NCI-H524 (cell line): ENCODE measurements at regions not wholly inside any gene's neighbourhood (a gene's known extent, or its start where the extent isn't known, plus 50 kb on each side); places are given as distances from the start of the nearest gene placed in this dataset.
A peak's percentile ranks its signal among the peaks of the same experiment; 100 is the strongest.
"Not testable (repeated sequence)": the region's sequence is repeated elsewhere in the genome, so short reads cannot be mapped to it uniquely, and the experiment has no call there.

Source experiments
- DNase-seq, 2 experiments: peaks; one replicate each; lab custom pipeline; 2025; lab: John Stamatoyannopoulos, UW

DNA sequence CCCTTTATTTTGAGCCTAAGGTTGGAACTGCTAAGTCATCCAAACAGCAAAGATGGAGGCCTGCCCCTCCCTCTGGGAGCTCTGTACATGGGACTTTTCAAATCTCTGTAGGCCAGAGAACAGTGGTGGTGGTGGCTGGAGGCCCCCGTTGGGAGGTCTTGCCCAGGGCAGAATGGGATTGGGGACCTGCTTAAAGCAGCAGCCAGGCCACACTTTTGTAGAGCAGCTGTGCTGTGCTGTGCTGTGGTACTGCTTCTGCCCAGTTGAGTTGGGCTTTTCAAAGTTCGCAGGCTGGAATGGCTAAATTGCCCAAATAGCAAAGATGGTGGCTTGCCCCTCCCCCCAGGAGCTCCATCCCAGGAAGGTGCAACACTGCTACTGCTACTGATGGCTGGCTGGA lies 147.5 kb upstream of the TACR3 start:
- no peak for DNase-seq

DNA sequence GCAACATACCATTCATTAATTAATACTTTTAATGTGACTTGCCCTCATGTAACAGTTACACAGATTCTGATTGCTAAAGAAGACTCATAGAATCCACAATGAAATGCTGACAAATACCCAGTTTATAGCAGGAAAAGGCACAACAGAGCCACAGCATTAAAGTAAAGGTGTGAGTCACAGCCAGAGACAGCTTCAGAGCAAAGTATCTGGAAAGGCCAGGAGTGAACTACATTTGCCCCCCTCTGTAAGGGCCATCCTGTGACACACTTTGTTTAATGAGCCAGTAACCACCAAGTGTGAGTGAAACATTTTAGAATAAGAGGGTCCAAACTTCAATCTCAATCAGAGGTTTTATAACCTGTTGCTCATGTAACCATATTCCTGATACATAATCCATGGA lies 133.8 kb upstream of the TACR3 start:
- no peak for DNase-seq

DNA sequence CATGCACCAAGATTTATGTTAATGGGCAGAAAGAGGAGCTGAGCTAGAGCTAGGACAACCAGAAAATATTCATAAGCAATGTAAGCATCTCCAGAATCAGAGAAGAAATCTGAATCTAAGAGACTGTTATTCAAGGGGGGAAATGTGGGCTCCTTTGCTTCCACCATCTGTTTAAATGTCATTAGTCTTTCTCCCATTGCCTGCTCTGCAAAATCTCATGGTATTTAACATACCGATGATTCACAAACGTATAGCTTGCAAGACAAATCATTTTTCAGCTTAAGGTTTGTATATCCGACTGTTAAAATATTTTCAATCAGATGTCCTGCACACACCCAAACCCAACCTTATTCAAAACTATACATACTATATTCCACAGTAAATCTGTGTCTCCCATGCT lies 133.4 kb upstream of the TACR3 start:
- DNase-seq: no peak

DNA sequence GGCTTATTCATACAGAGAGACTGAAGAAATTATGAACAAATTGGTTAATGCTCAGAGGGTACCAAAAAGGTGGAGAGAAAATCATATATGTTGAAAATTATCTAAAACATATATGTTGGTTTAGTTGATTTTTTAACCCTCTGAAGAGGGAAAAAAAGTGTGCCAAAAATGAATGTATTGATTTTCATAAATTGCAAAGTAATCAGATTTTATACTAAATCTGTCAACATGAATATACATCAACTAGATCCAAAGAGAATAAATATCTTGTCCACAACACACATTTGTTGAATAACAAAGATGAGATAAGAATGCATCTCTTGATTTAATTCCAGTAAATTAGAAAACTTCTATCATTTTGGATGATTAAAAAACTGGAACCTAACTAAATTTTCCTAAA lies 125.3 kb upstream of the TACR3 start:
- no peak for DNase-seq

DNA sequence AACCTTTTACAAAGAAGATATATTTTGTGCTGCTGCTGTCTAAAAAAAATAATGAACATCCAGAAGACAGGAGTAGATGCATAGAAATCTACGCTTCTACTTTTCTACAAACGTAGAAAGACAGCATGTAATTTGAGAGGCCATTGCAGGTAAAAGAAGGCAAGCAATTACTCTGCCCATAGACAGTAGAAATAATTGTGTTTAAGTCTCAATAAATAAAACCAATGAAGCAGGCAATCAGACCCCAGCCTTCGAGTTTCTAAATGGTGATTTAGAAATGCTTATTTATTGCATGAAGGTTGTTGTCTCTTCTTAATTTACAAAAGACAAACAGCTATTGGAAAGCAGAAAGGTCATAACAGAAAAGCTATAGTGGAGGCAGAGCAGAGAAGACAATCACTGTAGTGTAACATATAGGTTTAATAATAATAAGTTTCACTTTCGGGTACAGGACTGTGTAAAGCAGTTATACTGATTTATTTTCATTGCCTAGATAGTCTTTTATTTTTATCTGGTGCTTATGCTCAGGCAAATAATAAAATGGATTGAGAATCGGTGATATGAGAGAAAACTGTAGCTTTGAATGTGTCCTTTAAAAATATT lies 123.0 kb upstream of the TACR3 start:
- no peak for DNase-seq

DNA sequence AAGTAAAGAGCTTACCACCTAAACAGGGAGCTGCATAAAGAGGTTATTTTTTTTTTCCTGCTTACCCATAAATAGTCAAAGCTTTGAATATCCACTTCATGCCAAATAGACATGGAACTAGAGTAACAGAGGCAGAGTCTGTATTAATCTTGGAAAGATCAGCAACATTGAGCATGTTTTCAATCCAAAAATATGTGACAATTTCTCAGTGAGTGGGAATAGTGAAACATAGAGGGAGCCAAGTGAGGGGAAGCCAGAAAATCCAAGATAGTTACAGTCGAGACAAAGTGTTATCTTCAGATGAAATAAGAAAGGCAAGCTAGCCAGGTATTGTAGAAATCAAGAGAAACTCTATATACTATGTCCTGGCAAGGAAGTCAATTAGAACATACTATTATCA lies 122.3 kb upstream of the TACR3 start:
- no peak for DNase-seq

DNA sequence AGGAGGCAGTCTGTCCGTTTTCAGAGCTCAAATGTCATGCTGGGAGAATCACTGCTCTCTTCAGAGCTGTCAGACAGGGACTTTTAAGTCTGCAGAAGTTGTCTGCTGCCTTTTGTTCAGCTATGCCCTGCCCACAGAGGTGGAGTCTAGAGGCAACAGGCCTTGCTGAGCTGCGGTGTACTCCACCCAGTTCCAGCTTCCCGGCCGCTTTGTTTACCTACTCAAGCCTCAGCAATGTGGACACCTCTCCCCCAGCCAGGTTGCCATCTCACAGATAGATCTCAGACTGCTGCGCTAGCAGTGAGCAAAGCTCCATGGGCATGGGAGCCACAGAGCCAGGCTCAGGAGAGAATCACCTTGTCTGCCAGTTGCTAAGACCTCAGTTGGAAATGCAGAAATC lies 90.5 kb upstream of the TACR3 start:
- DNase-seq: not testable (repeated sequence)

DNA sequence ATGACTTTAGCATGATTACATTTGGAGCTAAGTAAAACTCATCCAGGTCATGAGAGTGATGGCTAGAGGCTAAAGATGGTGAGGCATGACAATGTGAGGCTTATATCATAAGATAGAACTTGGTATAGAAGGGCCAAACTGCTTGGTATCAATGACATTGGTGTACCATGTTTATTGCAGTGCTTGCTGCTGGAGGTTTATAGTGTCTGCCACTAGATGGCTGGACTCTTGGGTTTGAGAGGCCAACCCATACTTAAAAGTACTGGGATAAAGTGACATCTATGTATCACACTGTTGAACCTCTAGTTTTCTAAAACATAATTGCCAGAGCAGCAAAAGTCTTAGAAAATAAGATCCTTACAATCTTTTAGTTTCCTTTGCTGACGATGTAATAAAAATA lies 83.0 kb upstream of the TACR3 start:
- DNase-seq: no peak

DNA sequence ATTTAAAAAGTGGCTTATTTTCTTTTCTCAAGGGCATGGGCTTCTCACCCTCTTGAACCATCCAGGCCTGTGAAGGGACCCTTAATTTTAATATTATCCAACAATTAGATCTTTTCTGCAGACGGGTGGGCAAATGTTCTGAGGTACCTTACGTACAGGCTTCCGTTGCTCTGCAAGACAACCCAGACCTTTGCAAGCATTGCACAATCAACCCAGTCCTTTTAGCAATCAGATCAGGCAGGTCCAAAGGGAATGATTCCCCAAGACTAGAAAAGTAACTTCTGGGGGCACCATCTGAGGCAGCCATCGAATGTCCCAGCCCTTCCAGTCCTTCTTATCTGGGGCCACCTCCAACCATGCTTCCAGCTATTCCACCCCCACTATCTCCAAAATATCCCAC lies 67.3 kb upstream of the TACR3 start:
- no peak for DNase-seq

DNA sequence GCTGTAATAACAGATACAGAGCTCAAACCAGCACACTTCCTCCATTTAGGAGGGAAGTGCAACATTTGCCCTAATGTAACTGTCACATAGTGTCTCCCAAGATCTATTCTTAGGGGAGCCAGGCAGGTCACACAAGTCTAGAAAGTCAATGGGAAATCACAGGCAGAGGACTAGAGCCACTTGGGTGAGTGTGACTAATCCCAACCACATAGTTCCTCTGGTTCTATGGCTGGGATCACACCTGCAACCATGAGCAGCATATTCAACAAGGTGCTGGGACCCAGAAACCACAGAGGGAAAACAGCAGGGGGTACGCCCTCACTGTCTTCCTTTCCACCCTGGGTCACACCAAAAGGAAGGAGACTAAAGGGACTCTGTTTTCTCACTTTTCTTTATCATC lies 66.8 kb upstream of the TACR3 start:
- no peak for DNase-seq

DNA sequence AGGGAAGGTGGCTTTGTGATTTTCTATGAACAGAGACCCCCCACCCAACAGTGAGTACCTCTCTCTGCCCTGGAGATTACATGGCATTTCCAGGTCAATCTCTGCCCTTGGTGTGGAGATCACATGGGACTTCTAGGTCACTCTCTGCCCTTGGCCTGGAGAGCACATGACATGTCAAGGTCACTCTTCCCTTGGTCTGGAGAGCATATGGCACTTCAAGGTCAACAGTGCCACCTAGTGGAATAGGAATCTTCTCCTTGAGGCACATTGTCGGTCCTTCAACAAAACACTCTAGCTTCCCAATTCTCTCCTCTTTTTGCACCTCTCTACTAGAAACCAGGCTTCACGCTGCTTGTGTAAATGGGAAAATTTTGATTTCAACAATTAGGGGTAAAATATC lies 66.2 kb upstream of the TACR3 start:
- peak; percentile 4 to 46 for DNase-seq

DNA sequence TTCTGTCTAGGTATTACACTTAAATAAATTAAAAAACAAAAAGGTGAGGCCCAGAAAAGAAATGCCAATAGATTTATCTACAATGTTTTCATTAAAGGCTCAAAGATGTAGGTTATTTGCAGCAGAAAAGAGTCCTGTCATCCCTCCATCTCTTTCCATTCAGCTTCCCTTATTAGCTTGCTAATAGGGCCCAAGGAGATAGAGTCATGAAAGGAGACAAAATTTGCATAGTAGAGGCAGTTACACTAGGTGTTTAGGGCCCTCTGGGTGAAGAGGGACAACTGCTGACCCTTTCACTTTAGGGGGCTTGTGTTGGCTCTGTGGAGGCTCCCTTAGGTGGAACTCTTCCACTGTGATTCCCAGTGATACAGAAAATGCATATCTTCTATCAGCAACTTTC lies 58.4 kb upstream of the TACR3 start:
- DNase-seq: no peak

DNA sequence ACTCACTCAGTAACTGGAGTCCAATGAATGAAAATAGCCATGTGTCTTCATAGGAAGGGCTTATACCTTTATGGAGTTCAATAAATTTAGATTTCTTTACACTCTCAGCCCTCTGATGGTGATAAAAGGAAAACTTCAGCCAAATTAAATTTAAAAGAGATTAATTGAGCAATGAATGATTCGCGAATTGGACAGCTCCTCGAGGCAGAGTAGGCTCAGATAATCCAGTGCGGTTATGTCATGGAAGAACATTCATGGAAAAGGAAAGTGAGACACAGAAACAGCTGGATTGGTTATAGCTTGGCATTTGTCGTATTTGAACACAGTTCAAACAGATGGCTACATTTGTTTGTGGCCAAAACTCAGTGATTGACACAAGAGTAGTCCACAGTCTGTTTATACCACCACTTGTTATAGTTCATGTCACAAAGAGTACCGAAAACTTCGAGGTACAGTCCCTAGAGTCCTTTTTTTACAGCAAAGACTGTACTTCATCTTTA lies 54.6 kb upstream of the TACR3 start:
- DNase-seq: no peak

DNA sequence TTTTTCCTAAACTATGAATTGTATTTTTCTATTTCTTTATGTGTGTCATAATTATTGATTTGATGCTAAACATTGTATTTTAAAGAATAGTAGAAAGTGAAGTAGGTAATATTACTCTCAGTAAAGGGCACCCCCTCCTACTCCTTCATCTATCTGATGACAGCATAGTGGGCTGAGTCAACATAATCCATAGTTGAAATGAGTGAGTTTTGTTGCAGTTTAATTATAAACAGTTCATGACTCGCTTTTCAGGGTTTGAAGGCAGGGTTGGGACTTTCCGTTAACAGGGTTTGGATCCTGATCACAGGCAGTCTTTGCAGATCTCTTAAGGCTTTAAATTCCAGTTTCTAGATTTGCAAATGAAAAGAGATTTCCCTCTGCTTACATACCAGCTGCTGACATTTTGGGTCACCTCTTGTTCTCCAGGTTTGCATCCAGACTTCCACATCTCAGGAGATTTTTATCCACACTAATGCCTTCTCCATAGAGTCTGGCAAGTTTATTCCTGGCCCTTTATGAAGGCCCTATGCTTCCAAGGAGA lies 54.0 kb upstream of the TACR3 start:
- DNase-seq: no peak
